ENCODE measurements at regions not wholly inside any gene's neighbourhood (a gene's known extent, or its start where the extent isn't known, plus 50 kb on each side); places are given as distances from the start of the nearest gene placed in this dataset.

- TF ChIP-seq CTCF (conservative IDR thresholded peaks at IDR 0.05; ENCODE audit: low read length) (no peak), EZH2phosphoT487 (IDR thresholded peaks at IDR 0.05; ENCODE audit: borderline replicate concordance, low read depth, low read length) (no peak)
These were observed 257.4 kb upstream of the LRRC4C start for GRCh38 chr11:41716862-41717261.

All from OCI-LY7 (cell line).